Stimulated activated naive CD8-positive, alpha-beta T cell treated with anti-CD3 and anti-CD28 coated beads, Interleukin-15, Interleukin-2, amounts not matched to agents 100 U/mL and 50 U/mL, for 24 hours (primary cell): ENCODE measurements at regions not wholly inside any gene's neighbourhood (a gene's known extent, or its start where the extent isn't known, plus 50 kb on each side); places are given as distances from the start of the nearest gene placed in this dataset.
"Not testable (repeated sequence)": the region's sequence is repeated elsewhere in the genome, so short reads cannot be mapped to it uniquely, and the experiment has no call there.

Experiments
- ATAC-seq: fragments of 150-1000 bp; cut with Tn5 transposase; one replicate; pipeline ENCODE4 v1.10.0; 2021
- DNase-seq: peaks from one replicate; pipeline ENCODE4 v3.0.0; 2021

DNA sequence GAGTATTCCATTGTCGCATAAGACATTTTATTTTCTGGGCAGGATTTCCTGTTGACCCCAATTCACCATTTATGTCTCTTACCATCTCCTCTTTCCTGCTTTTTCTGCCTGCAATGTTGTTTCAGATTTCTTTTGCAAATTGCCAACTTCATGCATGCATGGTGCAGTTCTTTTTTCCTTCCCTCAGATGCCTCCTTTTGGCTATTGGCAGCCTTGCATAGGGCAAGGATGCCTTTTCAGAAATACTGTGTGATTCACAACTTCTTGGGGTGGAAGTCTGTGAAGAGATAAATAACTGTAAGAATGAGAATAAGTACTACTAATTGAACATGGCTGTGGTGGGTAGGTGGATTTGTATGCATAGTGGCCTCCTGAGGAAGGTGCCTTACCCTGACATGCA, 116.7 kb downstream of the SOX4 start:
- DNase-seq (no peak), ATAC-seq (no peak)

DNA sequence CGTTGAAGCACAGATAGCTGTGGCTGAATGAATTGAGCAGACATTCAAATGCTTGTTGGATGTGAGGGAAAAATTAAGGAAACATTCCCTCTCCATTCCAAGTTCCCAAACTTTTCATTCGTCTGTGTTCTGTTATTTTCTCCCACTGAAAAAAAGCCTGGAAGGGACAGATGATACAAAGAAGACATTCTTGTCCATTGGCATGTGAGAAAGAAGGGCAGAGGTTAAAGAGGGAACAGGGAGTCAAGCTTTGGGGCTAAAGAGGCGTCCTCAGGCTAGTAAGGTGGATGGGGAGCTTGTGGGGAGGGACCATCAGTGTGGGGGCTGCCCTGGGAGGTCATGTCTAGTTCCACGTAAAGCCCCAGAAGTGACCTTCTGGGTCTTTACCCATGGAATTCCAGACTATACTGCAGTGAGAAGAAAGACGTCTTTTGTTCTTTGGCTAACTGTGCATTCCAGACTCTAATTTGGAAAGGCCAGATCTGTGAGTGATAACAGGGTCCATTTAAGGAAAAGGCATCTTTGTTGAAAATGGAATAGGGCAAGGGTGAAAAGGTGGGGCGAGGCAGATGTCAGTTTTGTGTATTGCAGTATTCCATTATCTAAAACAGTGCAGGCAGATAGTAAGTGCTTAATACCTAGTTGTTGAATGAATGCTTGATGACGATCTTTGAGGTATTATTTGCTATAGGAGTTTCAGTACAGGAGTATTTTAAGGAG, 117.5 kb downstream of the SOX4 start:
- no peak for DNase-seq
- no peak for ATAC-seq

DNA sequence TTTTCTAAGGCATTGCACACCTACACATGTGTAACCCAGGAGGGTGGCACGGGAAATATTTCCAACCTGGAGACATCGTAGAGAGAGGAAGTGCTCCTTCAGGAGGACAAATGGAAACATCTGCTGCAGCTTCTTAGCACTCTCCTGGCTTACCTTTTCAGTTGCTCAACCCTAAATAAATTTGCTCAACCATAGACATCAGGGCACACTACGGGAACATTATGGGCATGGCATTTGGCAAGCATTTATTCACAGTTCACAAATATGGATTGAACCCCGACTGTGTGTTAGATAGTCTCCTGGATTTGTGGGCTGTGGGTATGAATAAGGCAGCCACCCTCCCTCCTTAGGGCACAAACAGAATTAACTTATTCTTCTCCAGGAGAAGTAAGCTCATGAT, 118.7 kb downstream of the SOX4 start:
- ATAC-seq (no peak), DNase-seq (no peak)

DNA sequence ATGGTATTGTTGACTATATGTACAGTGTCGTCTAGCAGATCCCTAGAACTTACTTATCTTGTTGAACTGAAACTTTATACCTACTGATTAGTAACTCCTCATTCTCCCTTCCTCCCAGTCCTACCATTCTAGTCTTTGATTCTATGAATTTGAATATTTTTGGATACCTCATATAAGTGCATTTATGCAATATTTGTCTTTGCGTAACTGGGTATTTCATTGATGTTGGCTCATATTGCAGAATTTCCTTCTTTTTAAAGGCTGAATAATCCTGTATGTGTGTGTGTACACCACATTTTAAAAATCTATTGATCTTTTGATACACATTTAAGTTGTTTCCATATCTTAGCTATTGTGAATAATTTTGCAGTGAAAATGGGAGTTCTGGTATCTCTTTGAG, 119.9 kb downstream of the SOX4 start:
- no peak for DNase-seq
- no peak for ATAC-seq

DNA sequence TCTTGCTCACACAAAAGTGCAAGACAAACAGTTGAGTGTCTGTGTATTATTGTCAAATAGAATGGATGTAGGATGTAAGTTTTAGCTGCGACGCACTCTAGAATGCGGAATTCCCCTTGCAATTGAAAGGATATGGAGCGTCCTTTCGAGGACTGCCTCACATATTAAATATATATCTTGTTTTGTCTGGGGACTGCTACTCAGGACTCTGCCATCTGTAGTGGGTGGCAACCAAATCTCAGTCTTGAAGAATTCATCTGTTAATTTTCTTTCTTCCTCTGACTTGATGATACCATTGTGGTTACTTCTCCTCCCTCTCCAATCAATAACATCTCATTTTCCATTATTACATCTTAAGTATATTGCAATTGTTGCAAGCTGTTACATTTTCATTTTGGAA, 121.6 kb downstream of the SOX4 start:
- ATAC-seq (no peak), DNase-seq (no peak)

DNA sequence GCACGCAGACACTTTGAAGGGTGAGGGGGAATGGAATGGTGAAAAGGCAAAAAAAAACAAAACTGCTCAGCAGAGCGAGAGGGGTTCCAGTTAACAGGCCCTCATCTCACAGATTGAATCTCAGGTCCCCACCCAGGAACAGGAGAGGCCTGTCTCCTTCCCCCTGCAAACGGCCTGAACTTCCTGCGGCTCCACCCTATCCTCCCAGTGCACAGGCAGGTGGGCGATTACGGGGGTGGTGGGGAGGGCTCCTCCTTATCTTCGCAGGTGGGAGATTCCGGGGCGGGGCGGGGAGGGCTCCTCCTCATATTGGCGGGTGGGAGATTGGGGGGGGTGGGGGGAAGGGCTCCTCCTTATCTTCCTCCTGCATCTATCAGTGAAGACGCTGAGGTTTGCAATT, 129.0 kb downstream of the SOX4 start:
- DNase-seq (no peak), ATAC-seq (no peak)

DNA sequence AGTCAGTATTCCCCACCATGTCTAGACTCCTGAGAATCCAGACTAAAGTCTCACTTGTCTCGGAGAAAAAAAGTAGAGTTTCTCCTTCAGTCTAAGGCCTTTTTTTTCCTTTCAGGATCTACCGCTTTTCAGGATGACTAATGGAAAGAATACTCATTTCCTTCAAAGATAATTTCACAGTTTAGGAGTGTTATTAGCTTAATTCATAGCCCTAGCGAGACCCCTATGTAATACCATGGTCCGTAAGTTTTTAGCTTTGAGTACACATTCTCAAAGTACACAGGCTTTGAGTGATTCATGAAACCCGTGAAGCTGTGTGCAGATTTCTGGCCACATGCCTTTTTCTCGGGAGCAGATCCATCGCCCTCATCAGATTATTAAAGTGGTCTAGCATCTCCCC, 133.1 kb downstream of the SOX4 start:
- DNase-seq (no peak), ATAC-seq (no peak)

DNA sequence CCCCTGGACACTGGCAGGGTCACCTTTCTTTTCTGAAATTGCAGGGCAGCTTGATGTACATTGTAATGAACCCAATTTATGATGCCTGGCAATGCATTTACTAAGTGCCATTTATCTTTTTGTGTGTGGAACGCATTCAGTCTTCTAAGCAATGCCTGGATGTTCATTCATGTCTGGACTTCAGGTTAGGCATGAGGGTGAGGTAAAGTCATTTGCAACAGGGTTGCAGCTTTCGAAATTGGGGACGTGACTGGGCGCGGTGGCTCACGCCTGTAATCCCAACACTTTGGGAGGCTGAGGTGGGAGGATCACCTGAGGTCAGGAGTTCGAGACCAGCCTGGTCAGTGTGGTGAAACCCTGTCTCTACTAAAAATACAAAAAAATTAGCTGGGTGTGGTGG, 134.6 kb downstream of the SOX4 start:
- DNase-seq (no peak), ATAC-seq (no peak)

DNA sequence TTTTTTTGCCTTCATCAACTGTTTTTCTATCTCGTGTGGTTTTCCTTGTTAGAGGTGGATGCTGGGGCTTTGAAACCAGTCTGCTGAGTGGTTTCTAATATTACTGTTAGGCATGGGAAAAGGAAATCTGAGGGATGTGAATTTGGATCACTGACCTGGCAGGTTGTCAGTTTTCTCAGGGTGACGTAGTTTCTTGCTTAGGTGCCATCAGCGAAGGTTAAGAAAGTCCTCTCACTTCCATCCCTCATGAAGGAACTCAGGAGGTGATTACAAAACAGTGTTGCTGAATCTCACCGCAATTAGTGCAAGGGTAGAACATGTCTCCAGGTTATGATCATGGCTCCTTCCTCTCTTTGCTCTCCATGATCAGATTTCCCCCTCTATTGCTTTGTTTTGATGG, 135.9 kb downstream of the SOX4 start:
- ATAC-seq, result no peak
- DNase-seq, result no peak

DNA sequence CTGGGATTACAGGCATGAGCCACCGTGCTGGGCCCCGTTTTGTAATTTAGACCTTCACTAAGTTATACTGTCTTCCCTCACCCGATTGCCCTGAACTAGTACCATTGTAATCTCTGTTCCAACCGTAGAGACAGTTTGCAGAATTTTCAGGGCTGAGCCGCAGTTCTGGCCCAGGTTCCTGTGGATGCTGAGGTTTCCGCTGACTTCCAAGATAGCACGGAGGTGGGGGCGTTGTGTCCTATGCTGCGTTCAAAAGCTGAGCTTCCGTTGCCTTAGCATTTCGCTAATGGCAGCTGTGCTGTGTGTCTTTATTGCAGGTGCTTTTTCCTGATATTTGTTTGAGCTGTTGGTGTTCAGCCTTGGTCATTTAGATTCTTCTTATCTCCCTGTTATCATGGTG, 137.0 kb downstream of the SOX4 start:
- no peak for ATAC-seq

DNA sequence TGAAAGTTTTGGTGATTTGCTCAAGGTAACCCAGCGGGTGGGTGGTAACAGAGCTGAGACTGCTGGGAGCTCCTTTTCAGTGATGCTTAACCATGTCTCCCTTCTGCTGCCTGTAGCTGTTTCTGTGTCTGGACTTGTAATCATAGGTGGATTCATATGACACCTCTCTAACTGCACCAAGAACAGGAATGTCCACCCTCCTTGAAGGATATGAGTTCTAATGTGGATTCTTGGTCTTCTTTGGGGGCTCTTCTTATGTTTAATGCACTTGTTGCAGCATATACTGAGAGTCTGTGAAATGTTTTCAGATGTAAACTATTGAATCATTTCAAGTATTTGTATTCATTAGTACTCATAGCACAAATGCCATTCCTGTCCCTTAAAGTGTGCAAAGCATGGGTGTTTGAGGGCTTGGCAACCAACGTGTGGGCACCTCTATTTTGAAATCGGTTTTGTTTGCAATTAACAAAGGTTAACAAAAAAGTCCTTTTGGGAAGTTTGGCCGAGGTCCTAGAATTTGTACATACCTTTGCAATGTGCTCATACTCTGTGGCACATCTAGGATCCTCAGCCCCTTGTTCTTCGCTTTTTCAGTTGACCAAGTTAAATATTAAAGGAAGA, 138.0 kb downstream of the SOX4 start:
- DNase-seq, result no peak

More for the DNA sequence above, 137.0 kb downstream of the SOX4 start:
- DNase-seq, result no peak

DNA sequence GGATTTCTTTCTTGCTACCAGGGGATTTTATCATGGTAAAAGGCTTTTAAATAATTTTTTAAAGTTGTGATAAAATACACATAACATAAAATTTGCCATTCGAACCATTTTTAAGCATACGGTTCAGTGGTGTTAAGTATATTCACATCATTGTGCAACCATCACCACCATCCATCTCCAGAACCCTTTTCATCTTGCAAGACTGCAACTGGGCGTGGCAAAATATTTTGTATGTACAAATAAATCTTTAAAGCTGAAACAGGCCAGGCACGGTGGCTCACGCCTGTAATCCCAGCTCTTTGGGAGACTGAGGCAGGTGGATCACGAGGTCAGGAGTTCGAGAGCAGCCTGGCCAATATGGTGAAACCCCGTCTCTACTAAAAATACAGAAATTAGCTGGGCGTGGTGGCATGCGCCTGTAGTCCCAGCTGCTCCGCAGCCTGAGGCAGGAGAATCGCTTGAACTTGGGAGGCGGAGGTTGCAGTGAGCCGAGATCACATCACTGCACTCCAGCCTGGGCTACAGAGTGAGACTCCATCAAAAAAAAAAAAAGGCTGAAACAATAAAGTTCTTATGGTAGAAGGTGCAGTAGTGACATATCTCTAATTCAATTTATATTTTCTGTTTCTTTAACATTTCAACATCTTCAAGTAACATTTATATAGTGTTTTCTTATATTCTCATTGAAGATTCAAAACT, 138.6 kb downstream of the SOX4 start:
- not testable (repeated sequence) for ATAC-seq, DNase-seq

More for the DNA sequence above, 138.0 kb downstream of the SOX4 start:
- no peak for ATAC-seq

DNA sequence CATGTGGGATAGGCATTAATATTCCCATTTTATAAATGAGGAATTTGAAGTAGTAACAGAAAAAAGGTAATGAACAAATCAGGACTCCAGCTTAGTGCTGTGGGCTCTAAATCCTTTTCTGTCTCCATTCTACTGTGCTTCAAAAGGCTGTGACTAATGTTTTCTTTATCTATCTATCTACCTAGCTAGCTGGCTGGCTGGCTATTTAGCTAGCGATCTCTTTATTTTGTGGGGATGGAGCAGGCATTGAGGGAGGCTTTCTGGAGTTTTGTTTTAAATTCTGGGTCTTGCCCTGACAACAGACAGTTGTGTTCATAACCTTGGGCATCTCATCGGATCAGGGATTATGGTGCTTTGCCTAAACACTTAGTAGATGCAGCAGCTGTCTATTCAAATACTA, 139.2 kb downstream of the SOX4 start:
- DNase-seq (no peak), ATAC-seq (no peak)

DNA sequence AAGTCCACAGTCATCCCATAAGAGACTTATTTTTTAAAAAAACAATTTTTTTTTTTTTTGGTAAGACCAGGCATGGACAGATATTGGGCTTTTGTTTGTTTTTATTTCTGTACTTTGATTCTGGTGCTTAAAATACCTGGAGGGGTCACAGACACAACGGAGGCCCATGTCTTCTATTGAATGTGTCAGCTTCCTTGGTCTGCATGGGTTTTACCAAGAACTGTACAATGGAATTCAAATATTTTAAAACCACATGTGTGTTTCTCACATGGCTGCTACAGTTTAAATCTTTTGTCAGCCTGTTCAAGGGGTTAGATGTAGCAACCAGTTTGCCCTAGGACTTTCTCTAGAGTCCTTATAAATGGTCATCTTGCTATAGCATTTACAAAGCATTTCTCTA, 139.8 kb downstream of the SOX4 start:
- no peak for ATAC-seq
- no peak for DNase-seq

DNA sequence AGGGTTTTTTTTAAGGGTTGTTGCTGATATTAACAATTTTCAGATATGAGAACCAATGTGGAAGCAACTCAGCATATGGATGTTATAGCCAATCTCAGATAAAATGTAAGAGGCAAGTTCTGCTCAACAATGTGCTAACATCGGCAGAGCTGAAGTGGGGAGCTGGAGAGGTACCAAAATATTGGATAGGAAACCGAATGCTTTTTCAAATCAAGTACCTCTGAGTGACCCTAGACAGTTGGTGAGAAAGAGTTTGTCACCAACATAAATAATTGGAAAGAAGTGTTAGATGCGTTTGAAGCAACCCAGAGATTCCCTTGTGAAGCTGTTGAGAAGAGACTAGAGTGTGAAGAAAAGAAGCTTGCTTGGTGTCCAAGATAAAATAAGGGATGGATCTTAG, 140.7 kb downstream of the SOX4 start:
- ATAC-seq, result no peak
- DNase-seq, result no peak

DNA sequence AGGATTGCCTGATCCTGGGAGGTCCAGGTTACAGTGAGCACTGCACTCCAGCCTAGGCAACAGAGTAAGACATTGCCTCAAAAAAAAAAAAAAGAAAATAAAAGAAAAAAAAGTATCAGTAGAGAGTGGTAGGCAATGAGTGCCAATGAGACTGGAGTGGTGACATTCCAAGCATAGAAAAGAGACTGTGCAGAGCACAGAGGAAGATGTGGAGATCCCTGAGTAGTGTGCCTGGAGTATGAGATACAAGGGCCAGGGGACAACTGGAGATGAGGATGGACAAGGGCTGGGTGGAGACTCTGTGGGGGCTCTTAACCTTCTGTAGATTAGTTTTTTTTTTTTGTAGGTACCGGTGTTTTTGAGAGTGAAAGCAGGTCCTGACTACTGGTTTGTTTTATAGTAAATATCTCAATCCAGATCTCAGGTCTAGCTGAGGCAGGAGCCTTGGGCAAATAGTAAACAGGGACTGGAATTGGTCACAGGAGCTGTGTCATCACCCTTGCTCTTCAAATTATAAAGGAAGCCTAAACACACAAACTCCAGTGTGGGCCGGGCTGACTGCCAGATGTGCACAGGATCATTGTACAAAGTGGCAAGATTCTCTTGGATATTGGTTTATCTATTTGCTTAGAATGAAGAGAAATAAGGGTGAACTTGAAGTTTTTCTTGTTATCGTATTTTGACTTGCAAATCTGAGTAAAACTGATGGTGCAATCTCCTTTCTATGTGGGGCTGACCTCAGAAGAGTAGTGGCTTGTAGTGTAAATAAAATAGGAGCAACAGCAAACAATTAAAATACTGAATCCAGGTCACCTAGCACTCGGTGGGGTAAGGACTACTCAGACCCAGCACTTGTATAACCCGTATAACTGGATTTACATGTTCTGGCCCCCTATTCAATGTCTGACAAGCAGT, 144.9 kb downstream of the SOX4 start:
- DNase-seq, result no peak
- no peak for ATAC-seq

DNA sequence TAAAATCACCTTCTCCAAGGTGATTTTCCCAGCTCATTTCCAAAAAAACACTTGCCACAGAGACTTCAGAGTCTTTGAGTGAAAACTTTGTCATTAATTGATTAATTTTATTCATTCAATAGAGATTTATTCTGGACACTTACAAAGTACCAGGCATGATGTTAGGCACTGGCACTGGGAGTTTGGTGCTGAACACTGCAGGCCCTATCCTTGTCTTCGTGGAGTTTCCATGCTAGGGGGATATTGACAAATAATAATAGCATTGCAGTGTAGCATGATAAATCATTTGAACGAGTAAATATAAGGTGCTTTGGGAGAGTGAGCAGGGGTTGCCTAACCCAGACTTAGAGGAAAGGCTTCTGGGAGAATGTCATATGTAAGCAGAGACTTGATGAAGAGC, 145.7 kb downstream of the SOX4 start:
- no peak for ATAC-seq

DNA sequence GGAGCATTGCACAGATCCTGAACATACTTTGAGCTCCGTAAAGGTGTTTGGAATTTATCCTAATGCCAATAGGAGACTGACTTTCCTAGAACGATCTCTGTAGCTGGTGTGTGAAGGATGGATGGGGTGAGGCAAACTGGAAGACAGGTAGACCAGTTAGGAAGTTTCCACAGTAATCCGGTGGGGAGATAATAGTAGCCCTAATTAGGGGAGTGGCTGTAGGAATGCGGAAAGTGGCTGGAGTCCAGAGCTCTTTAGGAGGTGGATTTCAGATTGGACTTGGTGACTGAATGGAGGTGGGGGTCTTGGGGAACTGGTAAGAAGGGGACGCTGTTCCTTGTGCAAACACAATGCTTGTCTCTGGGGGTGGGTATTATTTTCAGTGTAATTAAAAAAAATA, 146.3 kb downstream of the SOX4 start:
- DNase-seq (no peak), ATAC-seq (no peak)

More for the DNA sequence above, 145.7 kb downstream of the SOX4 start:
- DNase-seq, result no peak

DNA sequence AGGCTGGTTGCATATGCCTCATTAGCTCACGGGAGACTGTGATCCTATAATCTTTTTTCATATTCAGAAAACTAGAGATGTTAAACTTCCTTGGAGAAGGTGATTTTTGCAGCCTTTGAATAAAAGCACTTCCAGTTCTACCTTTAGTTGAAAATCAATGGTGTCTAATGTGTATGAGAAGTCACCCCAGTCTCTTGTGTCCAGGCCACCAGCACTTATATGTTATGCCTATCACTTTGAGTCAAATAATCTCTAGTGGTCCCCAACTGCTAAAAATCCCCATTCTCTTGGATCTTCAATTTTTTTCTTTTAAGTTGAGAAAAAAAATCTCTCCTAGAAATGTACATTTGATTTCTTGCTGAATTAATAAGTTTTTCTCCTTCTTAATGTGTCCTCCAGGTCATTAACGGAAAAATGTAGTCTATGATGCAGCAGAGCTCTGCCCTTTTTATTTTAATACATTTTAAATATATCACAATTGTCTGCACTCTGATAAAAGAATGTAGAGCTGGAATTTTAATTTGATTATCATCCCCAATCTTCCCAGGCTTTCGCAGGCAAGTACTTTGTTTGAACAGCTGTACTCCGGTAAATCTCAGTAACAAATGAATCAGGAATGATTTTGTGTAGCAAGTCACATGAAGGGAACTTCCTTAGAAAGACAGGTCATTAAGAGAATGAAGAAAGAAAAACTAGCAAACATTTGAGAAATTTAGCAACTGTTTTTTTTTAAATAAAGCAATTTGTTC, 147.0 kb downstream of the SOX4 start:
- no peak for DNase-seq
- no peak for ATAC-seq

DNA sequence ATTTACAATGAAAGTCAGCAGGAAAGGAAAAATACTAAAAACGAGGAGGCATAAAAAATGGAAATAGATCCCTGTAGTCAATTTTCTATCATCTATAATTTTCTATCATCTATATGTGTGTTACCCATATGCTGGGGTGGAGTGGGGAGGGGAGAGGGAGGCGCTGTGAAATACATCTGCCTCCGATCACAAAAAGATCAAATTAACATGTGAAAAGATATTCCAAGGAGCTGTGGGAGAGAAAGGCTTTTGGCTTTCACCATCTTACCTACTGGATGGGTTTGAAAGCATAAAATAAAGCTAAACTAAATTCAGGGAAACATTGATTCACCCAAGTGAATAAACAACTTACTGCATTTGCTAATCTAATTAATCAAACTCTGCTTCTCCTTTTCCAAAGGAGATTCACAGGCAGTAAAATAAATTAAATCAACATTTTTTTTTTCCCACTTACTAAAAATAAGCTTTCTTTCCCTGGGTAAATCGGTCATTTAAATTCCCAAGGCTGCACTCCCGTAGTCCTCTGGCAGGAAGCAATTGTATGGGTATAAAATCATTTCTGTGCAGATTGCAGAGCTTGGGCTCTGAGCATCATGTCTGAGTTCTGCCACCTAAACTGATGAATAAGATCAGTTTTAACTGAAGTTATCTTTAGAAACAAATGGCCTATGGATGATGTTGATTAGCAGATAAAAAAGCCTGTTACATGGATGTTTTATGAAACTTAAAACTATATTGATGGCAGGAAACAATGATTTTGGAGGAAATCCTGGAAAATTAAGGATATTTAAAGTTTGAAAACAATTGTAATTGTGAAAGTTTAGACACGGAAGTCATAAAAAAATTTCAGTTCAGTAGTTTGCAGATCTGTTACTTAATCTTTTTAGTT, 147.9 kb downstream of the SOX4 start:
- no peak for ATAC-seq
- no peak for DNase-seq

DNA sequence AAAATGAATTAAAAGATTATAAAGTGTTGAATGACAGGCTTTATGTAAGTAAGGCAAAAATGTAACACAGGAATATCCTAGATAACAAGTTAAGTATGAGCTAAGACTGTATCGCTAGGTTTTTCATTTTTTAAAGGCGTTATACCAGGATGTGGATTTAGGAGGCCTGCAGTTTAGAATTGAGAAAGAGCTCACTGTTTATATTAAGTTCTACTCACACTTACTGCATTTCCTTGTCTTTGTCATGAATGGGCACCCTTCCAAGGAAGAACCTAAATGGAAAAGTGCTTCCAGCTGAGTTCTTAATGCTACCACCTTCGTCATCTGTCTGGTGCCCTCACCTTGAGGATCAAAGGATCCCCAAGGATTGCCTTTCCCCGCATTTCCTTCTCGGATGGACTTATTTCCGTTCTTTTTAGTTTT, 148.7 kb downstream of the SOX4 start:
- DNase-seq (no peak), ATAC-seq (no peak)
